NB4 (cell line): ENCODE measurements at regions not wholly inside any gene's neighbourhood (a gene's known extent, or its start where the extent isn't known, plus 50 kb on each side); places are given as distances from the start of the nearest gene placed in this dataset.

Source experiments
- CTCF ChIP-seq: IDR thresholded peaks from one replicate; pipeline ENCODE4 v1.5.1; 2012; ENCODE audit warnings: low read depth, low read length
- MAX ChIP-seq: IDR thresholded peaks from 2 replicates; pipeline ENCODE4 v1.6.1; 2011; ENCODE audit warnings: low read depth, low read length
- MYC ChIP-seq: IDR thresholded peaks from 2 replicates; pipeline ENCODE4 v1.6.1; 2011; ENCODE audit warnings: low read depth, low read length
- POLR2A ChIP-seq: IDR thresholded peaks from 2 replicates; pipeline ENCODE4 v1.6.1; 2011; ENCODE audit warnings: mild to moderate bottlenecking; ENCODE audit not compliant: insufficient read length; ENCODE audit errors: extremely low read depth

- TF ChIP-seq POLR2A, result no peak
- no peak for TF ChIP-seq CTCF
- TF ChIP-seq MYC, result no peak
- TF ChIP-seq MAX, result no peak
Observed at GRCh38 chr10:125455855-125456254, 227.1 kb downstream of the TEX36 start.
